OCI-LY3 (cell line): ENCODE measurements at regions not wholly inside any gene's neighbourhood (a gene's known extent, or its start where the extent isn't known, plus 50 kb on each side); places are given as distances from the start of the nearest gene placed in this dataset.

ENCODE experiments used
- H2AFZ ChIP-seq: fragments of 200-600, 300-600 bp; shearing (Covaris generic); 2 replicates; pipeline ENCODE4 v1.6.0; 2014; ENCODE audit warnings: antibody characterized with exemption, low read depth, low read length
- H3K27ac ChIP-seq: fragments of 200-600, 300-600 bp; sonication (generic); 2 replicates; pipeline ENCODE4 v1.5.1; 2014; ENCODE audit warnings: mild to moderate bottlenecking, low read length, moderate library complexity, mixed read lengths
- H3K27me3 ChIP-seq: fragments of 200-600, 300-600 bp; sonication (generic); 2 replicates; pipeline ENCODE4 v1.6.1; 2014; ENCODE audit warnings: low read depth, low read length, mixed read lengths
- H3K36me3 ChIP-seq: fragments of 200-600, 300-600 bp; sonication (generic); replicated peaks from 2 replicates; pipeline ENCODE3; 2014; ENCODE audit warnings: low read depth, low read length, mixed read lengths
- H3K4me1 ChIP-seq: fragments of 300-600, 200-600 bp; sonication (generic); 2 replicates; pipeline ENCODE4 v1.6.1; 2014; ENCODE audit warnings: low read length, mixed read lengths
- H3K4me2 ChIP-seq: fragments of 200-600, 300-600 bp; sonication (generic); 2 replicates; pipeline ENCODE4 v1.6.1; 2014; ENCODE audit warnings: low read length, mixed read lengths
- H3K4me3 ChIP-seq: fragments of 300-600, 200-600 bp; sonication (generic); 2 replicates; pipeline ENCODE4 v1.5.1; 2014; ENCODE audit warnings: antibody characterized with exemption, mild to moderate bottlenecking, low read length, moderate library complexity
- H3K79me2 ChIP-seq: fragments of 300-600, 200-600 bp; shearing (Covaris generic); 2 replicates; pipeline ENCODE4 v1.6.1; 2014; ENCODE audit warnings: mild to moderate bottlenecking, low read length, mixed read lengths
- H3K9ac ChIP-seq: fragments of 300-600, 200-600 bp; shearing (Covaris generic); 2 replicates; pipeline ENCODE4 v1.6.0; 2014; ENCODE audit warnings: mild to moderate bottlenecking, low read length, moderate library complexity
- H3K9me3 ChIP-seq: fragments of 200-600, 300-600 bp; shearing (Covaris generic); 2 replicates; pipeline ENCODE4 v1.6.1; 2014; ENCODE audit warnings: low read length, mixed read lengths; ENCODE audit not compliant: insufficient read depth
- H4K20me1 ChIP-seq: fragments of 200-600, 300-600 bp; sonication (generic); 2 replicates; pipeline ENCODE4 v1.6.1; 2016; ENCODE audit warnings: low read length, mixed read lengths; ENCODE audit not compliant: insufficient read depth
- EZH2phosphoT487 ChIP-seq: fragments of 200-600 bp; shearing (Covaris generic); IDR thresholded peaks from 2 replicates; pipeline ENCODE4 v1.6.1; 2018; ENCODE audit warnings: antibody characterized with exemption, mixed run types, low read depth
- TF ChIP-seq, protein P1 (sequence below): fragments of 200-600, 300-600 bp; sonication (generic); IDR thresholded peaks from 2 replicates; pipeline ENCODE4 v1.5.1; 2014; ENCODE audit warnings: antibody characterized with exemption, low read length, low read depth

DNA sequence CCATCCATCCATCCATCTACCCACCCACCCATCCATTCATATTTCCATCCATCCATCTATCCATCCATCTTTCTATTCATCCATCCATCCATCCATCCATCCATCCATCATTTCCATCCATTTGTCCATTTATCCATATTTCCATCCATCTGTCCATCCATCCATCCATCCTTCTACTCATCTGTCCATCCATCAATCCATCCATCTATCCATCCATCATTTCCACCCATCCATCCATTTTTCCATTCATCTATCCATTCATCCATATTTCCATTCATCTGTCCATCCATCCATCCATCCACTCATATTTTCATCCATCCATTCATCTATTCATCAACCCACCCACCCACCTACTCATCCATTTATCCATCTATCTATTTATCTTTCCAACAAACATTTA, 229.6 kb downstream of the TEX29 start:
- H3K27ac ChIP-seq: no peak overlapping the region
- H4K20me1 ChIP-seq: no peaks in the 10 kb centered on the region
- no peaks in the 10 kb centered on the region for H3K36me3 ChIP-seq
- TF ChIP-seq, protein P1, sequence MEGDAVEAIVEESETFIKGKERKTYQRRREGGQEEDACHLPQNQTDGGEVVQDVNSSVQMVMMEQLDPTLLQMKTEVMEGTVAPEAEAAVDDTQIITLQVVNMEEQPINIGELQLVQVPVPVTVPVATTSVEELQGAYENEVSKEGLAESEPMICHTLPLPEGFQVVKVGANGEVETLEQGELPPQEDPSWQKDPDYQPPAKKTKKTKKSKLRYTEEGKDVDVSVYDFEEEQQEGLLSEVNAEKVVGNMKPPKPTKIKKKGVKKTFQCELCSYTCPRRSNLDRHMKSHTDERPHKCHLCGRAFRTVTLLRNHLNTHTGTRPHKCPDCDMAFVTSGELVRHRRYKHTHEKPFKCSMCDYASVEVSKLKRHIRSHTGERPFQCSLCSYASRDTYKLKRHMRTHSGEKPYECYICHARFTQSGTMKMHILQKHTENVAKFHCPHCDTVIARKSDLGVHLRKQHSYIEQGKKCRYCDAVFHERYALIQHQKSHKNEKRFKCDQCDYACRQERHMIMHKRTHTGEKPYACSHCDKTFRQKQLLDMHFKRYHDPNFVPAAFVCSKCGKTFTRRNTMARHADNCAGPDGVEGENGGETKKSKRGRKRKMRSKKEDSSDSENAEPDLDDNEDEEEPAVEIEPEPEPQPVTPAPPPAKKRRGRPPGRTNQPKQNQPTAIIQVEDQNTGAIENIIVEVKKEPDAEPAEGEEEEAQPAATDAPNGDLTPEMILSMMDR: no peak
- TF ChIP-seq EZH2phosphoT487: no peak
- H3K4me1 ChIP-seq: no peaks in the 10 kb centered on the region
- H2AFZ ChIP-seq: no peak overlapping the region
- no peak overlapping the region for H3K9ac ChIP-seq
- no peak overlapping the region for H3K4me2 ChIP-seq
- H3K4me3 ChIP-seq: no peak overlapping the region
- no peaks in the 10 kb centered on the region for H3K9me3 ChIP-seq
- no peaks in the 10 kb centered on the region for H3K27me3 ChIP-seq
- H3K79me2 ChIP-seq: no peaks in the 10 kb centered on the region

DNA sequence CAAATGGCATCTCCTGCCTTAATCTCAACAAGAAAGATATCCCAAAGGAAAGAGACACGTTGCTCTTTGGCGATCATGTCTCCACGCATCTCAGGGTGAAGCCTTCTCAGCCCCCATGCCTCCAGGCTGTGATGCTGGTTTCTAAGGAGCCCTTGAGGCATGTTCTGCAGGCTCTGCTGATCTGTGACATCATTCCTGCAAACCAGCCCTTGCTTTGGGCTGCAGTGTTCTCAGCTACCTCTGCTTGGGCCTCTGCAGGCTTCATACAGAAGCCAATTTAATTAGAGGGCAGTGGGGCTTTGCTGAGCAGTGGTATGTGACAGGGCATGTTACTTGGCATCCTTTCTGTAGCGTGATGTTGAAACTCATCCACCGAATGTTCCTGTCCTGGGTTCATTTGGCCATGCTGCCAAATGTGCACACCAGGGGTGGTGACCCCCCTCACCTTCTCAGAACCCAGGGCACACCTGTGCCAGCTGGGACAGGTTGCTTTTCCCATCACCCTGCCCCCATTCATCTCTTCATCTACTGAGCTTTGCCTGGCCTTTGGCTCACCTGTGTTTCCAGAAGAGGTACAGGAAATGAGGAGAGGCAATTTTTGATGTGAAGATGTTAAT, 230.9 kb downstream of the TEX29 start:
- no peaks in the 10 kb centered on the region for H3K27me3 ChIP-seq
- TF ChIP-seq, protein P1: no peak
- no peak for TF ChIP-seq EZH2phosphoT487

DNA sequence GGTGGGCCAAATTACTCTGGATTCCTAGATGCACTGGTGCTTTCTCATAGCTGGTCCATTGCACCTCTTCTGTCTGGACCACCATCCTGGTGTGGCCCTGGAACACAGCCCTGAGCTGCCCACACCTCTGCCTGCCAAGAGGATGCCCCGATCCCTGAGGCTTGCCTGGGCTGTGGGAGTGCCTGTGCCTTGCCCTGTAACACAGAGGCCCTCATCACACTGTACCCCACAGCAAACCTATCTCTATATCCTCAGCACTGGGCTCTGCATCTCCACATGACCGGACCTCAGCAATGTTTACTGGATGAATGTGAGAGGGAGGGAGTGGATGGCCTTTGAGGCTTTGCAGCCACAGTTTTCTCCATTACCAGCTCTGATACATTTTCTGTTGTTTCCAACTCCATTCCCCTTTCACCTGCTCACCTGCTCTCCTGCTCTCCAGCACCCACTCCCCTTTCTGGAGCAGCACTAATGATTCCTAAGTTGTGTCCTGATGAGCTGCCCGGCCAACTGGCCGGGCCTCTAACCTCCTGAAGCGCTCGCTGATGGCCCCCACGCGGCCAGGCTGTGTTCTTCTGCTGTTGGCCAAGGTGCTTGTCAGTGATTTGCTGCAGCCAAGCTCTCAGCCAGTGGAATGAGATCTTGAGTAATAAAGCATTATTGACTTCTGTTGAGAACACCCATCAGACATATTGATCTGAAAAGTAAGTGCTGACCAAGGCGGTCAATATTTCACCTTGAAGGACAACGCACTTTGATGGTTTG, 232.6 kb downstream of the TEX29 start:
- H3K36me3 ChIP-seq: no peaks in the 10 kb centered on the region
- no peak overlapping the region for H2AFZ ChIP-seq
- no peaks in the 10 kb centered on the region for H3K79me2 ChIP-seq
- H4K20me1 ChIP-seq: no peaks in the 10 kb centered on the region
- no peak overlapping the region for H3K9ac ChIP-seq
- H3K27ac ChIP-seq: no peak overlapping the region
- no peaks in the 10 kb centered on the region for H3K27me3 ChIP-seq
- H3K4me3 ChIP-seq: no peak overlapping the region
- H3K4me1 ChIP-seq: no peaks in the 10 kb centered on the region
- TF ChIP-seq, protein P1: no peak
- no peak for TF ChIP-seq EZH2phosphoT487
- no peaks in the 10 kb centered on the region for H3K9me3 ChIP-seq
- H3K4me2 ChIP-seq: no peak overlapping the region

More for the DNA sequence above, 230.9 kb downstream of the TEX29 start:
- Histone ChIP-seq H3K9ac (no peak overlapping the region), H2AFZ (no peak overlapping the region), H3K27ac (no peak overlapping the region), H3K4me3 (no peak overlapping the region), H3K4me1 (no peaks in the 10 kb centered on the region), H3K79me2 (no peaks in the 10 kb centered on the region), H3K36me3 (no peaks in the 10 kb centered on the region), H4K20me1 (no peaks in the 10 kb centered on the region), H3K9me3 (no peaks in the 10 kb centered on the region), H3K4me2 (no peak overlapping the region)

DNA sequence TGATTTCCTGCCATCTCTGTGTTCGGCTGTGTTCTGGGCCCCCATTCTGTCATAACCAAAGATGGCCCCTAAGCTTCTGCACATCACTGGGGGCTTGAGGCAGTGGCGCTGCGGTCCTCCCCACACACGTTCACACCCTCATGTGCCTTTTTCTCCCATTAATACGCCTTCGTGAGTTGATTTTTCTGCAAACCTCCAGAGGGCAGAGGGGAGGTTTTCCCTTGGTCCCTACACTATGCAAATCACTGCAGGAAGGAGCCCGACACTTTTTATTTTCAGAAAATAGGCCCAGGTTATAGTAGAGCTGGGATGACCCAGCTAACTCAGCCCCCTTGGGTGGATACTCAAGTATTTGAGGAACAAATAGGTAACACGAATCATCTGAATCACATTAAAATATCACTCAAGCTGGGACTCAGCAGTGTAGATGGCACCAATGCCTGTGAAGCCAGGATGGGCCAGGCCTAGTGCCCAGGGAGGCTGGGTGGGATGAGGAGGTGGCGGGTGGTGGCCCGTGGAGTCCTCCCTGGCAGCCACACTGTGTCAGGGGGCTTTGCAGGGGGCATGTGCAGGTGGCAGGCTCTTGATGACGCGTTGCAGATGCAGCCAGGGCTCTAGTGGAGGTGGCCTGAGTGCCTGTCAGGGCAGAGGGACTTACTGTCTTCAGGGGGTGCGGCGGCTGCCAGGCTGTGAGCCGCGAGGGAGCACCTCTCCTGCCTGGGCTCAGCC, 234.3 kb downstream of the TEX29 start:
- TF ChIP-seq, protein P1: no peak
- TF ChIP-seq EZH2phosphoT487: no peak
- Histone ChIP-seq H3K36me3 (no peaks in the 10 kb centered on the region), H3K27me3 (no peaks in the 10 kb centered on the region), H3K4me3 (no peak overlapping the region), H4K20me1 (no peaks in the 10 kb centered on the region), H3K4me2 (no peak overlapping the region), H3K27ac (no peak overlapping the region), H3K9me3 (no peaks in the 10 kb centered on the region), H3K79me2 (no peaks in the 10 kb centered on the region), H3K9ac (no peak overlapping the region), H3K4me1 (no peaks in the 10 kb centered on the region), H2AFZ (no peak overlapping the region)
